SK-N-SH (cell line): ENCODE measurements at regions not wholly inside any gene's neighbourhood (a gene's known extent, or its start where the extent isn't known, plus 50 kb on each side); places are given as distances from the start of the nearest gene placed in this dataset.

Source experiments
- CTCF ChIA-PET: fragments of 300-600, 350-600 bp; formaldehyde crosslinking; extraction: SDS; loops from one replicate; lab custom pipeline; 2021; lab: Yijun Ruan, JAX
- POLR2A ChIA-PET: fragments of 350-600 bp; sonication (Branson Sonifier 250); formaldehyde crosslinking; extraction: SDS; loops from one replicate; lab custom pipeline; 2020; ENCODE audit warnings: antibody characterized with exemption, inconsistent platforms; lab: Yijun Ruan, JAX
- DNase-seq: peaks from one replicate; pipeline ENCODE4 v3.0.0; 2012
- H2AFZ ChIP-seq: fragments of 200-600 bp; sonication (generic); 2 replicates; pipeline ENCODE4 v1.8.1; 2016; ENCODE audit warnings: antibody characterized with exemption, mild to moderate bottlenecking, low read depth
- H3F3A ChIP-seq: fragments of 200-600 bp; sonication (generic); replicated peaks from 2 replicates; pipeline ENCODE3; 2016; ENCODE audit warnings: antibody characterized with exemption, mild to moderate bottlenecking; ENCODE audit not compliant: insufficient read depth
- H3K27ac ChIP-seq, 2 experiments: fragments of 200-500 bp in 1 of 2; fragments of 200-600 bp in 1 of 2; sonication (Bioruptor generic) in 1 of 2; sonication (generic), shearing (Covaris generic) in 1 of 2; 2 replicates each; pipeline versions ENCODE4 v1.5.1 to v1.6.1; 2014 to 2016; ENCODE audit warnings: low read depth in 2 of 2, inconsistent platforms in 1 of 2, low read length in 1 of 2, mild to moderate bottlenecking in 1 of 2, mixed read lengths in 1 of 2
- H3K27me3 ChIP-seq: fragments of 200-600 bp; sonication (generic), shearing (Covaris generic); 2 replicates; pipeline ENCODE4 v1.6.1; 2016; ENCODE audit warnings: mixed run types; ENCODE audit not compliant: insufficient read depth
- H3K36me3 ChIP-seq, 2 experiments: fragments of 200-500 bp in 1 of 2; fragments of 200-600 bp in 1 of 2; sonication (Bioruptor generic) in 1 of 2; sonication (generic) in 1 of 2; replicated peaks in 1 of 2; 2 replicates each; pipeline versions ENCODE3 to v1.5.1; 2014 to 2016; ENCODE audit warnings: low read length in 1 of 2, mild to moderate bottlenecking in 1 of 2; ENCODE audit not compliant: insufficient read depth in 2 of 2, control insufficient read depth in 1 of 2
- H3K4me1 ChIP-seq, 2 experiments: fragments of 200-500 bp in 1 of 2; fragments of 200-600 bp in 1 of 2; sonication (Bioruptor generic) in 1 of 2; sonication (generic), shearing (Covaris generic) in 1 of 2; 2 replicates each; pipeline versions ENCODE4 v1.5.1 to v1.6.1; 2014 to 2016; ENCODE audit warnings: low read depth in 1 of 2, low read length in 1 of 2, mixed run types in 1 of 2; ENCODE audit not compliant: insufficient read depth in 2 of 2, control insufficient read depth in 1 of 2
- H3K4me2 ChIP-seq: fragments of 200-600 bp; sonication (generic), shearing (Covaris generic); 2 replicates; pipeline ENCODE4 v1.6.1; 2017; ENCODE audit warnings: mixed run types
- H3K4me3 ChIP-seq, 2 experiments: fragments of 200-500 bp in 1 of 2; fragments of 200-600 bp in 1 of 2; sonication (Bioruptor generic) in 1 of 2; sonication (generic), shearing (Covaris generic) in 1 of 2; 2 replicates each; pipeline versions ENCODE4 v1.5.1 to v1.8.1; 2014 to 2016; ENCODE audit warnings: low read depth in 2 of 2, inconsistent platforms in 1 of 2, low read length in 1 of 2, mild to moderate bottlenecking in 1 of 2, mixed read lengths in 1 of 2, moderate library complexity in 1 of 2
- H3K79me2 ChIP-seq: fragments of 200-600 bp; sonication (generic); 2 replicates; pipeline ENCODE4 v1.8.1; 2017; ENCODE audit warnings: mild to moderate bottlenecking; ENCODE audit not compliant: insufficient read depth
- H3K9ac ChIP-seq: fragments of 200-600 bp; sonication (generic); 2 replicates; pipeline ENCODE4 v1.6.1; 2017; ENCODE audit warnings: mixed run types
- H3K9me2 ChIP-seq: fragments of 200-600 bp; sonication (generic); 2 replicates; pipeline ENCODE4 v1.6.1; 2017; ENCODE audit warnings: mixed run types
- H3K9me3 ChIP-seq: fragments of 200-600 bp; sonication (generic); 2 replicates; pipeline ENCODE4 v1.6.1; 2017; ENCODE audit warnings: mixed run types, mild to moderate bottlenecking, moderate library complexity
- H4K20me1 ChIP-seq: fragments of 200-600 bp; sonication (generic); 2 replicates; pipeline ENCODE4 v1.6.1; 2017; ENCODE audit warnings: mild to moderate bottlenecking, mixed run types; ENCODE audit not compliant: insufficient read depth
- EP300 ChIP-seq, 2 experiments: IDR thresholded peaks; 2 replicates each; pipeline versions ENCODE4 v1.4.0 to v1.6.1; 2012; ENCODE audit warnings: borderline replicate concordance in 1 of 2, low read depth in 1 of 2, low read length in 1 of 2
- FOSL2 ChIP-seq: IDR thresholded peaks from 2 replicates; pipeline ENCODE4 v1.4.0; 2012; ENCODE audit warnings: low read depth, mild to moderate bottlenecking, moderate library complexity, borderline replicate concordance
- FOXJ3 ChIP-seq: sonication (generic); formaldehyde crosslinking; IDR thresholded peaks from 2 replicates; pipeline ENCODE4 v1.5.1; 2020; ENCODE audit warnings: mild to moderate bottlenecking, missing genetic modification reagents
- FOXM1 ChIP-seq: IDR thresholded peaks from 2 replicates; pipeline ENCODE4 v1.4.0; 2012; ENCODE audit warnings: low read depth, mild to moderate bottlenecking
- JUND ChIP-seq: IDR thresholded peaks from 2 replicates; pipeline ENCODE4 v1.4.0; 2012
- MXI1 ChIP-seq: IDR thresholded peaks from 2 replicates; pipeline ENCODE4 v1.6.1; 2012; ENCODE audit warnings: mild to moderate bottlenecking, low read depth, low read length, improper control_type of control experiment
- POLR2AphosphoS5 ChIP-seq: IDR thresholded peaks from 2 replicates; pipeline ENCODE4 v1.6.1; 2012; ENCODE audit warnings: low read depth, low read length
- RCOR1 ChIP-seq: fragments of 150-350 bp; IDR thresholded peaks from 2 replicates; pipeline ENCODE4 v1.6.1; 2017; ENCODE audit warnings: antibody characterized with exemption, low read length
- RXRA ChIP-seq: IDR thresholded peaks from 2 replicates; pipeline ENCODE4 v1.4.0; 2012; ENCODE audit warnings: low read depth, mild to moderate bottlenecking, borderline replicate concordance
- TAF1 ChIP-seq: IDR thresholded peaks from 2 replicates; pipeline ENCODE4 v1.6.1; 2012; ENCODE audit warnings: low read depth, mild to moderate bottlenecking, low read length, moderate library complexity, borderline replicate concordance
- TEAD4 ChIP-seq: IDR thresholded peaks from 2 replicates; pipeline ENCODE4 v1.4.0; 2012; ENCODE audit warnings: mild to moderate bottlenecking, borderline replicate concordance; ENCODE audit not compliant: insufficient read depth
- WGBS: methylation state at CpG from one replicate; pipeline ENCODE4 v1.1.6; 2017; ENCODE audit warnings: low lambda C conversion rate; 5-methylcytosine and 5-hydroxymethylcytosine counted together
- TF ChIP-seq, protein P1 (sequence below): IDR thresholded peaks from 2 replicates; pipeline ENCODE4; 2012
- TF ChIP-seq, protein P2 (sequence below): fragments of 200-600 bp; sonication (generic); IDR thresholded peaks from 2 replicates; pipeline ENCODE4 v1.6.1; 2017; ENCODE audit warnings: antibody characterized with exemption, mild to moderate bottlenecking, moderate library complexity
- TF ChIP-seq, protein P3 (sequence below): fragments of 150-350 bp; IDR thresholded peaks from 2 replicates; pipeline ENCODE4 v1.6.1; 2017; ENCODE audit warnings: antibody characterized with exemption, low read length, low read depth, borderline replicate concordance
- TF ChIP-seq, protein P4 (sequence below): fragments of 150-350 bp; IDR thresholded peaks from 2 replicates; pipeline ENCODE4 v1.6.1; 2016; ENCODE audit warnings: mild to moderate bottlenecking, low read depth, low read length

DNA sequence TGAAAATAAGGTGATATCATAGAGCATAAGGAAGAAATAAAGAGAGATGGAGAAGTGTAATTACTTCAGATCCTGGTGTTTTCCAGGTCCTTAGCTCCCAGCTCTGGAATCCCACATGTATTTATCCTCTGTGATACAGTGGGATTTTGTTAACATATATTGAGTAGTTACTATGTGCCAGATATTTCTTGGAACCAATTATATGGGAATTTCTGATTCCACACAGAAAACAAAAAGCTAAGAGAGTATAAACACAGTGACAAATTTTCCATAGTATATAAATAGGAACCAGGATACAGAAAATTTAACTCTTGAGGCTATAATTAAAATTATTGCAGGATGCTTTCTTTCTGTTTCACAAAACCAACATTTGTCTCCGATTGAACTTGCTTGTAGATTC, 1067.5 kb downstream of the PCDH7 start:
- Histone ChIP-seq H2AFZ (no peak overlapping the region), H3K4me2 (no peak overlapping the region), H3K9me2 (no peaks in the 10 kb centered on the region), H3F3A (no peaks in the 10 kb centered on the region), H3K27me3 (no peaks in the 10 kb centered on the region), H3K9ac (no peak overlapping the region), H3K79me2 (no peaks in the 10 kb centered on the region), H3K27ac (no peak overlapping the region), H3K4me1 (no peaks in the 10 kb centered on the region), H3K4me3 (no peak overlapping the region), H3K36me3 (no peaks in the 10 kb centered on the region), H4K20me1 (no peaks in the 10 kb centered on the region), H3K9me3 (no peaks in the 10 kb centered on the region)
- ChIA-PET CTCF (no interaction called here), POLR2A (no interaction called here)
- 2% methylated on average over 1 of the region's 1 CpG for WGBS
- TF ChIP-seq FOXJ3 (CRISPR knock-in tag) (no peak), RCOR1 (no peak), TAF1 (no peak), RXRA (no peak), TEAD4 (no peak), JUND (no peak), FOSL2 (no peak), FOXM1 (no peak), MXI1 (no peak), EP300 (IDR thresholded peaks at IDR 0.05; ENCODE audit: borderline replicate concordance in 1 of 2, low read depth in 1 of 2, low read length in 1 of 2) (no peak), POLR2AphosphoS5 (no peak)
- TF ChIP-seq, protein P1, sequence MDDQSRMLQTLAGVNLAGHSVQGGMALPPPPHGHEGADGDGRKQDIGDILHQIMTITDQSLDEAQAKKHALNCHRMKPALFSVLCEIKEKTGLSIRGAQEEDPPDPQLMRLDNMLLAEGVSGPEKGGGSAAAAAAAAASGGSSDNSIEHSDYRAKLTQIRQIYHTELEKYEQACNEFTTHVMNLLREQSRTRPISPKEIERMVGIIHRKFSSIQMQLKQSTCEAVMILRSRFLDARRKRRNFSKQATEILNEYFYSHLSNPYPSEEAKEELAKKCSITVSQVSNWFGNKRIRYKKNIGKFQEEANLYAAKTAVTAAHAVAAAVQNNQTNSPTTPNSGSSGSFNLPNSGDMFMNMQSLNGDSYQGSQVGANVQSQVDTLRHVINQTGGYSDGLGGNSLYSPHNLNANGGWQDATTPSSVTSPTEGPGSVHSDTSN: no peak
- TF ChIP-seq, protein P2, sequence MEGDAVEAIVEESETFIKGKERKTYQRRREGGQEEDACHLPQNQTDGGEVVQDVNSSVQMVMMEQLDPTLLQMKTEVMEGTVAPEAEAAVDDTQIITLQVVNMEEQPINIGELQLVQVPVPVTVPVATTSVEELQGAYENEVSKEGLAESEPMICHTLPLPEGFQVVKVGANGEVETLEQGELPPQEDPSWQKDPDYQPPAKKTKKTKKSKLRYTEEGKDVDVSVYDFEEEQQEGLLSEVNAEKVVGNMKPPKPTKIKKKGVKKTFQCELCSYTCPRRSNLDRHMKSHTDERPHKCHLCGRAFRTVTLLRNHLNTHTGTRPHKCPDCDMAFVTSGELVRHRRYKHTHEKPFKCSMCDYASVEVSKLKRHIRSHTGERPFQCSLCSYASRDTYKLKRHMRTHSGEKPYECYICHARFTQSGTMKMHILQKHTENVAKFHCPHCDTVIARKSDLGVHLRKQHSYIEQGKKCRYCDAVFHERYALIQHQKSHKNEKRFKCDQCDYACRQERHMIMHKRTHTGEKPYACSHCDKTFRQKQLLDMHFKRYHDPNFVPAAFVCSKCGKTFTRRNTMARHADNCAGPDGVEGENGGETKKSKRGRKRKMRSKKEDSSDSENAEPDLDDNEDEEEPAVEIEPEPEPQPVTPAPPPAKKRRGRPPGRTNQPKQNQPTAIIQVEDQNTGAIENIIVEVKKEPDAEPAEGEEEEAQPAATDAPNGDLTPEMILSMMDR: no peak
- TF ChIP-seq, protein P3, sequence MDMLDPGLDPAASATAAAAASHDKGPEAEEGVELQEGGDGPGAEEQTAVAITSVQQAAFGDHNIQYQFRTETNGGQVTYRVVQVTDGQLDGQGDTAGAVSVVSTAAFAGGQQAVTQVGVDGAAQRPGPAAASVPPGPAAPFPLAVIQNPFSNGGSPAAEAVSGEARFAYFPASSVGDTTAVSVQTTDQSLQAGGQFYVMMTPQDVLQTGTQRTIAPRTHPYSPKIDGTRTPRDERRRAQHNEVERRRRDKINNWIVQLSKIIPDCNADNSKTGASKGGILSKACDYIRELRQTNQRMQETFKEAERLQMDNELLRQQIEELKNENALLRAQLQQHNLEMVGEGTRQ: no peak
- TF ChIP-seq, protein P4, sequence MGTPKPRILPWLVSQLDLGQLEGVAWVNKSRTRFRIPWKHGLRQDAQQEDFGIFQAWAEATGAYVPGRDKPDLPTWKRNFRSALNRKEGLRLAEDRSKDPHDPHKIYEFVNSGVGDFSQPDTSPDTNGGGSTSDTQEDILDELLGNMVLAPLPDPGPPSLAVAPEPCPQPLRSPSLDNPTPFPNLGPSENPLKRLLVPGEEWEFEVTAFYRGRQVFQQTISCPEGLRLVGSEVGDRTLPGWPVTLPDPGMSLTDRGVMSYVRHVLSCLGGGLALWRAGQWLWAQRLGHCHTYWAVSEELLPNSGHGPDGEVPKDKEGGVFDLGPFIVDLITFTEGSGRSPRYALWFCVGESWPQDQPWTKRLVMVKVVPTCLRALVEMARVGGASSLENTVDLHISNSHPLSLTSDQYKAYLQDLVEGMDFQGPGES: no peak
- DNase-seq: no peak
